ENCODE measurements at regions not wholly inside any gene's neighbourhood (a gene's known extent, or its start where the extent isn't known, plus 50 kb on each side); places are given as distances from the start of the nearest gene placed in this dataset.
"Not testable (repeated sequence)": the region's sequence is repeated elsewhere in the genome, so short reads cannot be mapped to it uniquely, and the experiment has no call there.

GRCh38 chr9:42434844-42435714, 251.6 kb downstream of the SPATA31A6 start:
- DNase-seq (ENCODE audit: low spot score), result not testable (repeated sequence)

GRCh38 chr9:42435715-42436342, 252.4 kb downstream of the SPATA31A6 start:
- H3K27ac ChIP-seq; DNase-seq (ENCODE audit: low spot score); H3K4me3 ChIP-seq: not testable (repeated sequence)

More at GRCh38 chr9:42434844-42435714, 251.6 kb downstream of the SPATA31A6 start:
- not testable (repeated sequence) for H3K27ac ChIP-seq, H3K4me3 ChIP-seq

GRCh38 chr9:42437057-42437759, 253.7 kb downstream of the SPATA31A6 start:
- not testable (repeated sequence) for DNase-seq (ENCODE audit: low spot score); H3K4me3 ChIP-seq; H3K27ac ChIP-seq

GRCh38 chr9:42442680-42443079, 259.2 kb downstream of the SPATA31A6 start:
- H3K27ac ChIP-seq; DNase-seq (ENCODE audit: low spot score); H3K4me3 ChIP-seq: not testable (repeated sequence)

GRCh38 chr9:42443414-42443813, 260.0 kb downstream of the SPATA31A6 start:
- not testable (repeated sequence) for H3K27ac ChIP-seq; DNase-seq (ENCODE audit: low spot score); H3K4me3 ChIP-seq

- not testable (repeated sequence) for DNase-seq (ENCODE audit: low spot score); H3K27ac ChIP-seq; H3K4me3 ChIP-seq
These were observed 278.0 kb downstream of the SPATA31A6 start for GRCh38 chr9:42461436-42461835.

GRCh38 chr9:42461863-42462262, 278.4 kb downstream of the SPATA31A6 start:
- H3K27ac ChIP-seq; DNase-seq (ENCODE audit: low spot score); H3K4me3 ChIP-seq: not testable (repeated sequence)

- H3K4me3 ChIP-seq; DNase-seq (ENCODE audit: low spot score); H3K27ac ChIP-seq: not testable (repeated sequence)
These were observed 280.5 kb downstream of the SPATA31A6 start for GRCh38 chr9:42463981-42464380.

- H3K27ac ChIP-seq; DNase-seq (ENCODE audit: low spot score); H3K4me3 ChIP-seq: not testable (repeated sequence)
These were observed 287.1 kb downstream of the SPATA31A6 start for GRCh38 chr9:42470577-42470976.

GRCh38 chr9:42490989-42491388, 307.5 kb downstream of the SPATA31A6 start:
- not testable (repeated sequence) for H3K4me3 ChIP-seq; DNase-seq (ENCODE audit: low spot score)

GRCh38 chr9:42502620-42503264, 319.3 kb downstream of the SPATA31A6 start:
- not testable (repeated sequence) for H3K27ac ChIP-seq; H3K4me3 ChIP-seq; DNase-seq (ENCODE audit: low spot score)

More at GRCh38 chr9:42490989-42491388, 307.5 kb downstream of the SPATA31A6 start:
- not testable (repeated sequence) for H3K27ac ChIP-seq

GRCh38 chr9:42508111-42508510, 324.7 kb downstream of the SPATA31A6 start:
- H3K27ac ChIP-seq; DNase-seq (ENCODE audit: low spot score); H3K4me3 ChIP-seq: not testable (repeated sequence)

GRCh38 chr9:42513535-42513934, 330.1 kb downstream of the SPATA31A6 start:
- DNase-seq (ENCODE audit: low spot score); H3K27ac ChIP-seq; H3K4me3 ChIP-seq: not testable (repeated sequence)

- H3K4me3 ChIP-seq; DNase-seq (ENCODE audit: low spot score); H3K27ac ChIP-seq: not testable (repeated sequence)
These were observed 351.0 kb downstream of the SPATA31A6 start for GRCh38 chr9:42534325-42534983.

GRCh38 chr9:42534984-42535325, 351.5 kb downstream of the SPATA31A6 start:
- DNase-seq (ENCODE audit: low spot score); H3K4me3 ChIP-seq; H3K27ac ChIP-seq: not testable (repeated sequence)
